Progenitor cell of endocrine pancreas (in vitro differentiated cells): ENCODE measurements at regions not wholly inside any gene's neighbourhood (a gene's known extent, or its start where the extent isn't known, plus 50 kb on each side); places are given as distances from the start of the nearest gene placed in this dataset.

ENCODE experiments used
- DNase-seq: peaks from one replicate; pipeline ENCODE4 v3.0.0; 2021; ENCODE audit warnings: low spot score; ENCODE audit not compliant: unreplicated experiment
- H3K27ac Mint-ChIP-seq: 2 replicates; pipeline ENCODE4 v1.8.0; 2021; ENCODE audit warnings: mild to moderate bottlenecking, moderate library complexity, mixed read lengths
- H3K27me3 Mint-ChIP-seq: 2 replicates; pipeline ENCODE4 v1.8.0; 2021; ENCODE audit warnings: mixed read lengths
- H3K36me3 Mint-ChIP-seq: 2 replicates; pipeline ENCODE4 v1.8.0; 2022; ENCODE audit warnings: mixed read lengths; ENCODE audit not compliant: insufficient read depth
- H3K4me1 Mint-ChIP-seq: 2 replicates; pipeline ENCODE4 v1.8.0; 2021; ENCODE audit warnings: low read depth, mixed read lengths
- H3K4me3 Mint-ChIP-seq: 2 replicates; pipeline ENCODE4 v1.8.0; 2021; ENCODE audit warnings: low read depth, mild to moderate bottlenecking, moderate library complexity, mixed read lengths
- H3K9me3 Mint-ChIP-seq: 2 replicates; pipeline ENCODE4 v1.8.0; 2021; ENCODE audit warnings: low read depth, mixed read lengths
- CTCF ChIP-seq: fragments of 200-600 bp; sonication (generic); IDR thresholded peaks from one replicate; pipeline ENCODE4 v1.5.0; 2021; ENCODE audit warnings: antibody characterized with exemption, mild to moderate bottlenecking; ENCODE audit not compliant: unreplicated experiment

GRCh38 chr12:89946518-89947135, 238.0 kb upstream of the ATP2B1 start:
- no peaks in the 10 kb centered on the region for H3K9me3 Mint-ChIP-seq
- H3K36me3 Mint-ChIP-seq: no peaks in the 10 kb centered on the region
- H3K27ac Mint-ChIP-seq: no peak overlapping the region
- no peak for TF ChIP-seq CTCF
- H3K4me3 Mint-ChIP-seq: no peak overlapping the region
- DNase-seq: no peak
- H3K27me3 Mint-ChIP-seq: no peaks in the 10 kb centered on the region
- H3K4me1 Mint-ChIP-seq: peaks cover 20% of the 10 kb centered on the region

- TF ChIP-seq CTCF: no peak
- no peak overlapping the region for H3K4me3 Mint-ChIP-seq
- no peaks in the 10 kb centered on the region for H3K27me3 Mint-ChIP-seq
- no peaks in the 10 kb centered on the region for H3K36me3 Mint-ChIP-seq
- peaks cover 20% of the 10 kb centered on the region for H3K4me1 Mint-ChIP-seq
- DNase-seq: no peak
- no peaks in the 10 kb centered on the region for H3K9me3 Mint-ChIP-seq
- H3K27ac Mint-ChIP-seq: no peak overlapping the region
Observed at GRCh38 chr12:89945123-89945522, 236.5 kb upstream of the ATP2B1 start.

GRCh38 chr12:89943463-89943862, 234.8 kb upstream of the ATP2B1 start:
- no peak overlapping the region for H3K4me3 Mint-ChIP-seq
- no peak overlapping the region for H3K27ac Mint-ChIP-seq
- no peaks in the 10 kb centered on the region for H3K27me3 Mint-ChIP-seq
- no peak for TF ChIP-seq CTCF
- DNase-seq: no peak
- H3K4me1 Mint-ChIP-seq: peaks cover 19% of the 10 kb centered on the region
- no peaks in the 10 kb centered on the region for H3K36me3 Mint-ChIP-seq
- H3K9me3 Mint-ChIP-seq: no peaks in the 10 kb centered on the region

GRCh38 chr12:89941436-89941835, 232.8 kb upstream of the ATP2B1 start:
- no peaks in the 10 kb centered on the region for H3K9me3 Mint-ChIP-seq
- peaks cover 9% of the 10 kb centered on the region for H3K4me1 Mint-ChIP-seq
- no peak overlapping the region for H3K4me3 Mint-ChIP-seq
- no peak for TF ChIP-seq CTCF
- peak overlapping the region; percentile 14 for H3K27ac Mint-ChIP-seq
- no peaks in the 10 kb centered on the region for H3K36me3 Mint-ChIP-seq
- no peak for DNase-seq
- H3K27me3 Mint-ChIP-seq: no peaks in the 10 kb centered on the region

GRCh38 chr12:89939522-89940215, 231.0 kb upstream of the ATP2B1 start:
- no peak for TF ChIP-seq CTCF
- peaks cover 9% of the 10 kb centered on the region for H3K4me1 Mint-ChIP-seq
- no peaks in the 10 kb centered on the region for H3K9me3 Mint-ChIP-seq
- H3K27me3 Mint-ChIP-seq: no peaks in the 10 kb centered on the region
- no peak overlapping the region for H3K4me3 Mint-ChIP-seq
- H3K27ac Mint-ChIP-seq: no peak overlapping the region
- no peak for DNase-seq
- no peaks in the 10 kb centered on the region for H3K36me3 Mint-ChIP-seq
